Astrocyte (in vitro differentiated cells and primary cell): ENCODE measurements at regions not wholly inside any gene's neighbourhood (a gene's known extent, or its start where the extent isn't known, plus 50 kb on each side); places are given as distances from the start of the nearest gene placed in this dataset.

Experiments
- EZH2 ChIP-seq: IDR thresholded peaks from 2 replicates; pipeline ENCODE4 v1.6.1; 2012; ENCODE audit warnings: mild to moderate bottlenecking, low read length, inconsistent platforms; ENCODE audit not compliant: insufficient read depth
- TF ChIP-seq, protein P1 (sequence below): IDR thresholded peaks from 2 replicates; pipeline ENCODE4 v1.5.1; 2011; ENCODE audit warnings: low read depth, mild to moderate bottlenecking, inconsistent platforms, low read length, moderate library complexity; ENCODE audit not compliant: insufficient read depth

GRCh38 chr14:40413136-40413535 is 980.9 kb upstream of the FBXO33 start:
- TF ChIP-seq EZH2: no peak
- TF ChIP-seq, protein P1, sequence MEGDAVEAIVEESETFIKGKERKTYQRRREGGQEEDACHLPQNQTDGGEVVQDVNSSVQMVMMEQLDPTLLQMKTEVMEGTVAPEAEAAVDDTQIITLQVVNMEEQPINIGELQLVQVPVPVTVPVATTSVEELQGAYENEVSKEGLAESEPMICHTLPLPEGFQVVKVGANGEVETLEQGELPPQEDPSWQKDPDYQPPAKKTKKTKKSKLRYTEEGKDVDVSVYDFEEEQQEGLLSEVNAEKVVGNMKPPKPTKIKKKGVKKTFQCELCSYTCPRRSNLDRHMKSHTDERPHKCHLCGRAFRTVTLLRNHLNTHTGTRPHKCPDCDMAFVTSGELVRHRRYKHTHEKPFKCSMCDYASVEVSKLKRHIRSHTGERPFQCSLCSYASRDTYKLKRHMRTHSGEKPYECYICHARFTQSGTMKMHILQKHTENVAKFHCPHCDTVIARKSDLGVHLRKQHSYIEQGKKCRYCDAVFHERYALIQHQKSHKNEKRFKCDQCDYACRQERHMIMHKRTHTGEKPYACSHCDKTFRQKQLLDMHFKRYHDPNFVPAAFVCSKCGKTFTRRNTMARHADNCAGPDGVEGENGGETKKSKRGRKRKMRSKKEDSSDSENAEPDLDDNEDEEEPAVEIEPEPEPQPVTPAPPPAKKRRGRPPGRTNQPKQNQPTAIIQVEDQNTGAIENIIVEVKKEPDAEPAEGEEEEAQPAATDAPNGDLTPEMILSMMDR: no peak
